ENCODE measurements at regions not wholly inside any gene's neighbourhood (a gene's known extent, or its start where the extent isn't known, plus 50 kb on each side); places are given as distances from the start of the nearest gene placed in this dataset.

DNA sequence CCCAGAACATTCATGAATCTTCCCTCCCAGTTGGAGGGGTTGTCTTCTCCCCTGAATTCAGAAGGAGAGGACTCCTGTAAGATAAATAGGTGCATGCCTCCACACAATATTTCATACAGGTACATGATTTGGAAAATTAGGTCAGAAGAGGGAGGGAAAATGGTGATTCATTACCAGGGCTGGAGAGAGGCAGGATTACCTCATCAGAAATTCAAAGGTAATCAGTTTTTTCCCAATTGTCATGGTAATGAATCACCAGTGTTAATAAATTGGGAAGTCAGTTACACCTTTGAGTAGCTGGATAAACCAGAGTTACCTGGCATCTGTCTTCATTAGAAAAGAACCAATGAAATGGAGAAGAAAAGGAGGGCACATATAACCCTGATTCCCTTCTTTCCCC is 128.5 kb downstream of the EN1 start:
- Histone ChIP-seq H4K20me1 (ENCODE audit: control insufficient read depth, insufficient read depth) (no peaks in the 10 kb centered on the region), H3K9me3 (replicated peaks; ENCODE audit: control insufficient read depth, insufficient read depth, low read length) (no peaks in the 10 kb centered on the region), H3K79me2 (ENCODE audit: control insufficient read depth, insufficient read depth, low read length) (no peaks in the 10 kb centered on the region), H2AFZ (ENCODE audit: control insufficient read depth, low read depth, low read length) (no peak overlapping the region), H3K4me2 (ENCODE audit: control insufficient read depth, insufficient read depth) (no peak overlapping the region), H3K9ac (ENCODE audit: control insufficient read depth, insufficient read depth, low read length) (no peak overlapping the region), H3K27ac (ENCODE audit: control insufficient read depth, insufficient read depth) (no peak overlapping the region), H3K36me3 (ENCODE audit: control insufficient read depth in 2 of 2, insufficient read depth in 2 of 2, low read length in 1 of 2) (no peaks in the 10 kb centered on the region), H3K27me3 (replicated peaks in 1 of 2; ENCODE audit: control insufficient read depth in 2 of 2, insufficient read depth in 2 of 2, low read length in 1 of 2) (no peaks in the 10 kb centered on the region), H3K4me1 (ENCODE audit: control insufficient read depth, insufficient read depth, low read length) (no peaks in the 10 kb centered on the region), H3K4me3 (no peak overlapping the region)
- ChIA-PET SMC1A (ENCODE audit: uncharacterized antibody, unreplicated experiment) (no interaction called here), CTCF (no interaction called here), POLR2A (interaction anchor here (0.7 kb wide), 1 partner anchor 28 kb away, joined by 3 read pairs; no protein-coding TSS in a partner anchor), RAD21 (ENCODE audit: unreplicated experiment) (no interaction called here)
- BruUV-seq (replicated peaks): no TSS peak
- DNase-seq (ENCODE audit: low read depth, low spot score) (no peak), FAIRE-seq (no peak), ATAC-seq (no peak)
- TF ChIP-seq, protein P1, sequence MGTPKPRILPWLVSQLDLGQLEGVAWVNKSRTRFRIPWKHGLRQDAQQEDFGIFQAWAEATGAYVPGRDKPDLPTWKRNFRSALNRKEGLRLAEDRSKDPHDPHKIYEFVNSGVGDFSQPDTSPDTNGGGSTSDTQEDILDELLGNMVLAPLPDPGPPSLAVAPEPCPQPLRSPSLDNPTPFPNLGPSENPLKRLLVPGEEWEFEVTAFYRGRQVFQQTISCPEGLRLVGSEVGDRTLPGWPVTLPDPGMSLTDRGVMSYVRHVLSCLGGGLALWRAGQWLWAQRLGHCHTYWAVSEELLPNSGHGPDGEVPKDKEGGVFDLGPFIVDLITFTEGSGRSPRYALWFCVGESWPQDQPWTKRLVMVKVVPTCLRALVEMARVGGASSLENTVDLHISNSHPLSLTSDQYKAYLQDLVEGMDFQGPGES (IDR thresholded peaks at IDR 0.05): no peak
- no peak for TF ChIP-seq MEF2A (IDR thresholded peaks at IDR 0.05; ENCODE audit: insufficient read depth, low read depth, low read length)
- TF ChIP-seq RB1 (IDR thresholded peaks at IDR 0.05; ENCODE audit: borderline replicate concordance): no peak
- TF ChIP-seq, protein P2, sequence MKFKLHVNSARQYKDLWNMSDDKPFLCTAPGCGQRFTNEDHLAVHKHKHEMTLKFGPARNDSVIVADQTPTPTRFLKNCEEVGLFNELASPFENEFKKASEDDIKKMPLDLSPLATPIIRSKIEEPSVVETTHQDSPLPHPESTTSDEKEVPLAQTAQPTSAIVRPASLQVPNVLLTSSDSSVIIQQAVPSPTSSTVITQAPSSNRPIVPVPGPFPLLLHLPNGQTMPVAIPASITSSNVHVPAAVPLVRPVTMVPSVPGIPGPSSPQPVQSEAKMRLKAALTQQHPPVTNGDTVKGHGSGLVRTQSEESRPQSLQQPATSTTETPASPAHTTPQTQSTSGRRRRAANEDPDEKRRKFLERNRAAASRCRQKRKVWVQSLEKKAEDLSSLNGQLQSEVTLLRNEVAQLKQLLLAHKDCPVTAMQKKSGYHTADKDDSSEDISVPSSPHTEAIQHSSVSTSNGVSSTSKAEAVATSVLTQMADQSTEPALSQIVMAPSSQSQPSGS (IDR thresholded peaks at IDR 0.05; ENCODE audit: low read length): no peak
- TF ChIP-seq SIX5 (IDR thresholded peaks at IDR 0.05; ENCODE audit: low read depth, low read length, severe bottlenecking): no peak
- TF ChIP-seq, protein P3, sequence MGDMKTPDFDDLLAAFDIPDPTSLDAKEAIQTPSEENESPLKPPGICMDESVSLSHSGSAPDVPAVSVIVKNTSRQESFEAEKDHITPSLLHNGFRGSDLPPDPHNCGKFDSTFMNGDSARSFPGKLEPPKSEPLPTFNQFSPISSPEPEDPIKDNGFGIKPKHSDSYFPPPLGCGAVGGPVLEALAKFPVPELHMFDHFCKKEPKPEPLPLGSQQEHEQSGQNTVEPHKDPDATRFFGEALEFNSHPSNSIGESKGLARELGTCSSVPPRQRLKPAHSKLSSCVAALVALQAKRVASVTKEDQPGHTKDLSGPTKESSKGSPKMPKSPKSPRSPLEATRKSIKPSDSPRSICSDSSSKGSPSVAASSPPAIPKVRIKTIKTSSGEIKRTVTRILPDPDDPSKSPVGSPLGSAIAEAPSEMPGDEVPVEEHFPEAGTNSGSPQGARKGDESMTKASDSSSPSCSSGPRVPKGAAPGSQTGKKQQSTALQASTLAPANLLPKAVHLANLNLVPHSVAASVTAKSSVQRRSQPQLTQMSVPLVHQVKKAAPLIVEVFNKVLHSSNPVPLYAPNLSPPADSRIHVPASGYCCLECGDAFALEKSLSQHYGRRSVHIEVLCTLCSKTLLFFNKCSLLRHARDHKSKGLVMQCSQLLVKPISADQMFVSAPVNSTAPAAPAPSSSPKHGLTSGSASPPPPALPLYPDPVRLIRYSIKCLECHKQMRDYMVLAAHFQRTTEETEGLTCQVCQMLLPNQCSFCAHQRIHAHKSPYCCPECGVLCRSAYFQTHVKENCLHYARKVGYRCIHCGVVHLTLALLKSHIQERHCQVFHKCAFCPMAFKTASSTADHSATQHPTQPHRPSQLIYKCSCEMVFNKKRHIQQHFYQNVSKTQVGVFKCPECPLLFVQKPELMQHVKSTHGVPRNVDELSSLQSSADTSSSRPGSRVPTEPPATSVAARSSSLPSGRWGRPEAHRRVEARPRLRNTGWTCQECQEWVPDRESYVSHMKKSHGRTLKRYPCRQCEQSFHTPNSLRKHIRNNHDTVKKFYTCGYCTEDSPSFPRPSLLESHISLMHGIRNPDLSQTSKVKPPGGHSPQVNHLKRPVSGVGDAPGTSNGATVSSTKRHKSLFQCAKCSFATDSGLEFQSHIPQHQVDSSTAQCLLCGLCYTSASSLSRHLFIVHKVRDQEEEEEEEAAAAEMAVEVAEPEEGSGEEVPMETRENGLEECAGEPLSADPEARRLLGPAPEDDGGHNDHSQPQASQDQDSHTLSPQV (IDR thresholded peaks at IDR 0.05): no peak
- TF ChIP-seq POU2F2 (IDR thresholded peaks at IDR 0.05; ENCODE audit: borderline replicate concordance, low read depth, low read length): no peak
- no peak for TF ChIP-seq SRF (IDR thresholded peaks at IDR 0.05; ENCODE audit: low read depth in 2 of 2, low read length in 2 of 2)
- TF ChIP-seq KLF5 (IDR thresholded peaks at IDR 0.05; ENCODE audit: partially characterized antibody): no peak
- TF ChIP-seq, protein P4, sequence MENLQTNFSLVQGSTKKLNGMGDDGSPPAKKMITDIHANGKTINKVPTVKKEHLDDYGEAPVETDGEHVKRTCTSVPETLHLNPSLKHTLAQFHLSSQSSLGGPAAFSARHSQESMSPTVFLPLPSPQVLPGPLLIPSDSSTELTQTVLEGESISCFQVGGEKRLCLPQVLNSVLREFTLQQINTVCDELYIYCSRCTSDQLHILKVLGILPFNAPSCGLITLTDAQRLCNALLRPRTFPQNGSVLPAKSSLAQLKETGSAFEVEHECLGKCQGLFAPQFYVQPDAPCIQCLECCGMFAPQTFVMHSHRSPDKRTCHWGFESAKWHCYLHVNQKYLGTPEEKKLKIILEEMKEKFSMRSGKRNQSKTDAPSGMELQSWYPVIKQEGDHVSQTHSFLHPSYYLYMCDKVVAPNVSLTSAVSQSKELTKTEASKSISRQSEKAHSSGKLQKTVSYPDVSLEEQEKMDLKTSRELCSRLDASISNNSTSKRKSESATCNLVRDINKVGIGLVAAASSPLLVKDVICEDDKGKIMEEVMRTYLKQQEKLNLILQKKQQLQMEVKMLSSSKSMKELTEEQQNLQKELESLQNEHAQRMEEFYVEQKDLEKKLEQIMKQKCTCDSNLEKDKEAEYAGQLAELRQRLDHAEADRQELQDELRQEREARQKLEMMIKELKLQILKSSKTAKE (IDR thresholded peaks at IDR 0.05; ENCODE audit: low read depth, poor library complexity, severe bottlenecking): no peak
- intact Hi-C loops (cut with micrococcal nuclease; ENCODE audit: unreplicated experiment) (no loop called here), in situ Hi-C loops (cut with MboI) (no loop called here)

Data from GM12878 (cell line).